ENCODE measurements at regions not wholly inside any gene's neighbourhood (a gene's known extent, or its start where the extent isn't known, plus 50 kb on each side); places are given as distances from the start of the nearest gene placed in this dataset.
"Not testable (repeated sequence)": the region's sequence is repeated elsewhere in the genome, so short reads cannot be mapped to it uniquely, and the experiment has no call there.

DNA sequence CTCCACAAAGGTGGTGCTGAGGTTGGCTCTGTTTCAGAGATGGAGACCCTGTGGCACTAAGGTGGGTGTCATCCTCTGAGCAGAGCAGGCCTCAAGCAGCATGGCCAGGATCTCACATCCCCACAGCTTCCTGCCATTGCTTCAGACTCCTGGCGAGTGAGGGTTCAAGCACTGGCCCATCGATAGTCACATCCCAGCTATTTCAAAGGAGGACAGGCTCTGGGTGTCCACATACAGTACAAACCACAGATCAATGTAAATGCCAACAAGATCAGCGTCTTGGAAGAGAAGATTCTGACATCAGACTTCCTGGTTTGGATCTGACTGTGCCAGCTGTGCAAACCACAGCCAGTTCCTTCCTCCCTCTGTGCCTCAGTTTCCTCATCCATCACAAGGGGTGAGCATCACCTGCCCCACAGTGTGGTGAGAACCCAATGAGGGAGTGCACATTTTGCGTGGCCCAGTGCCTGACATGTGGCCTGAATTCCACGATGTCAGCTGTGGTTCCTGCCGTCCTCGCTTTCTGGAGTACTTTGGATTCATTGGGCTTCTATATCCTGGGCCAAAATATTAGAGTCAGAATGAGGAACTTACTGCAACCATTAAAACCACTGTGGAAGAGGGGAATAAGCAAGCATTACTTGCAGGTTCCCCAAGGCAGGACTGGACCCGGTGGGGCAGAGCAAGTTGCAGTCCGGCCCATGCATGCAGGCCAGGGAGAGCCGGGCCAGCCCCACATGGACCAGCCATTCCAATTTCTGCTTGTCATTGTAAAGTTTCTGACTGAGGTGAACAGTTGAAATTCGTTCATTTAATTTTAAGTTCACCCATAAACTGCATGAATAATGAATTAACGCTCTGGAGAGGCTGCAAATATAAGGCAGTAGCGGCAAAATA, 236.0 kb downstream of the TTLL2 start:
- ChIA-PET POLR2A (interaction anchor here (0.5 kb wide), 1 partner anchor 12 kb away, joined by 8 read pairs; no protein-coding TSS in a partner anchor), CTCF (no interaction called here)
- intact Hi-C loops (cut with micrococcal nuclease), result no loop called here
- H3K9me3 Mint-ChIP-seq, result peaks cover 6% of the 10 kb centered on the region
- ATAC-seq (ENCODE audit: low read depth) (no peak), DNase-seq (no peak)
- no peaks in the 10 kb centered on the region for H3K36me3 Mint-ChIP-seq (ENCODE audit: low read depth)
- no peak overlapping the region for H3K27ac Mint-ChIP-seq
- H3K27me3 Mint-ChIP-seq, result peaks cover 2% of the 10 kb centered on the region
- H3K4me1 Mint-ChIP-seq, result no peaks in the 10 kb centered on the region
- H3K4me3 Mint-ChIP-seq, result no peak overlapping the region
- TF ChIP-seq, protein P1, sequence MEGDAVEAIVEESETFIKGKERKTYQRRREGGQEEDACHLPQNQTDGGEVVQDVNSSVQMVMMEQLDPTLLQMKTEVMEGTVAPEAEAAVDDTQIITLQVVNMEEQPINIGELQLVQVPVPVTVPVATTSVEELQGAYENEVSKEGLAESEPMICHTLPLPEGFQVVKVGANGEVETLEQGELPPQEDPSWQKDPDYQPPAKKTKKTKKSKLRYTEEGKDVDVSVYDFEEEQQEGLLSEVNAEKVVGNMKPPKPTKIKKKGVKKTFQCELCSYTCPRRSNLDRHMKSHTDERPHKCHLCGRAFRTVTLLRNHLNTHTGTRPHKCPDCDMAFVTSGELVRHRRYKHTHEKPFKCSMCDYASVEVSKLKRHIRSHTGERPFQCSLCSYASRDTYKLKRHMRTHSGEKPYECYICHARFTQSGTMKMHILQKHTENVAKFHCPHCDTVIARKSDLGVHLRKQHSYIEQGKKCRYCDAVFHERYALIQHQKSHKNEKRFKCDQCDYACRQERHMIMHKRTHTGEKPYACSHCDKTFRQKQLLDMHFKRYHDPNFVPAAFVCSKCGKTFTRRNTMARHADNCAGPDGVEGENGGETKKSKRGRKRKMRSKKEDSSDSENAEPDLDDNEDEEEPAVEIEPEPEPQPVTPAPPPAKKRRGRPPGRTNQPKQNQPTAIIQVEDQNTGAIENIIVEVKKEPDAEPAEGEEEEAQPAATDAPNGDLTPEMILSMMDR (IDR thresholded peaks at IDR 0.05), result no peak

DNA sequence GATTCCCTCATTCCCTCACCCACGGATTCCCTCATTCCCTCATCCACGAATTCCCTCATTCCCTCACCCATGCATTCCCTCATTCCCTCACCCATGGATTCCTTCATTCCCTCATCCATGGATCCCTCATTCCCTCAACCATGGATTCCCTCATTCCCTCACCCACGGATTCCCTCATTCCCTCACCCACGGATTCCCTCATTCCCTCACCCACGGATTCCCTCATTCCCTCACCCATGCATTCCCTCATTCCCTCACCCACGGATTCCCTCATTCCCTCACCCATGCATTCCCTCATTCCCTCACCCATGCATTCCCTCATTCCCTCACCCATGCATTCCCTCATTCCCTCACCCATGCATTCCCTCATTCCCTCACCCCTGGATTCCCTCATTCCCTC, 238.0 kb downstream of the TTLL2 start:
- ATAC-seq (ENCODE audit: low read depth); H3K36me3 Mint-ChIP-seq (ENCODE audit: low read depth); H3K27me3 Mint-ChIP-seq; POLR2A ChIA-PET; CTCF ChIA-PET; H3K27ac Mint-ChIP-seq; DNase-seq; H3K9me3 Mint-ChIP-seq; intact Hi-C loops (cut with micrococcal nuclease); H3K4me1 Mint-ChIP-seq; H3K4me3 Mint-ChIP-seq: not testable (repeated sequence)

DNA sequence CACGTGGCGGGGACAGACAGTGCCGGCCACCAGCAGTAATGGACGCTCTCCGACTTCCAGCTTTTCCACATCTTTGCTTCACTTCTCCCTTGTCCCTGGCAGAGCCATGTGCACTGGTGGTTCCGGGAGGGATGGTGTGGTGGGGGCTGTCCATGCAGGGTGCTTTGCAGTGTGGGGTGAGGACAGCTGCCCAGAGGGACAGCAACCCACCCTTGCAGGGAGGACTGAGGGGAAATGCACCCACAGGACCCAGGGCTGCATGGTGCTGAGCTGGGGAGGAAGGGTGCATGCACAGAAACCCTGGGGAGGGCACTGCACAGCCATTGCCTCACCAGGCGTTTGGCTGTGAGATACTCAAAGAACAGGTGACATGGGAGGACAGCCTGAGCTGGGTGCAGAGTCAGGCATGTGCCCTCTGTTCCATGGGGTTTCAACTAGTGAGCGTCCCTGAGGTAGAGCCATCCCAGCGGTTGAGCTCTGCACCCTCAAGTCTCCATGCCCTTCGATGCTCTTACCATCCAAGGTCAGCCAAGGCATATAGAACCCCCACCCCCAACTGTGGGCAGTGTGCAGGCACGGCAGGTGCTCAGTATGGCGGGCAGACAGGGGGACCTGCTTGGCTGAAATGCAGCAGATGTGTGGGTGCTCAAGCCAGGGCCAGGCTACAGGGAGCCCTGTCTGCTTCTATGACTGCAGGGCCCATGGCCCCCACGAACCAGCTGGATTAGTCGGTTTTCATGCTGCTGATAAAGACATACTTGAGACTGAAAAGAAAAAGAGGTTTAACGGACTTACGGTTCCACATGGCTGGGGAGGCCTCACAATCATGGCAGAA, 239.7 kb downstream of the TTLL2 start:
- no peak overlapping the region for H3K4me3 Mint-ChIP-seq
- H3K4me1 Mint-ChIP-seq, result no peaks in the 10 kb centered on the region
- H3K9me3 Mint-ChIP-seq, result no peaks in the 10 kb centered on the region
- no peak for ATAC-seq (ENCODE audit: low read depth)
- ChIA-PET CTCF (no interaction called here), POLR2A (interaction anchor here (0.5 kb wide), 1 partner anchor 252 kb away, joined by 3 read pairs; no protein-coding TSS in a partner anchor)
- DNase-seq, result no peak
- H3K36me3 Mint-ChIP-seq (ENCODE audit: low read depth), result no peaks in the 10 kb centered on the region
- TF ChIP-seq, protein P1 (IDR thresholded peaks at IDR 0.05), result no peak
- intact Hi-C loops (cut with micrococcal nuclease), result no loop called here
- H3K27ac Mint-ChIP-seq, result no peak overlapping the region
- H3K27me3 Mint-ChIP-seq, result peaks cover 2% of the 10 kb centered on the region

DNA sequence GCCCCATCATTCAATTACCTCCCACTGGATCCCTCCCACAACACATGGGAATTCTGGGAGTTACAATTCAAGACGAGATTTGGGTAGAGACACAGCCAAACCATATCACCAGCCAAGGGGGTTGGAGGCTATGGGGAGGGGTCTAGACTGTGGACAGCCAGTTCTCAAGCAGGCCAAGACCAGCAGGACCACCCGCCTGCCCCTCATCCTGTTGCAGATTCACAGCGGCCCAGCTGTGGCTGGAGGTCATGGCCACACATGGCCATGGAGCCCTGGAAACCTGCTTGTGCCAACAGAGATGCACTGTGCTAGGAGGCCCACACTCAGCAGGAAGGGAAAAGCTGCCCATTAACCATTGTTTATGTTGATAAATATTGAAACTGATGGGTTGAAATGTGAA, 240.5 kb downstream of the TTLL2 start:
- TF ChIP-seq, protein P1 (IDR thresholded peaks at IDR 0.05), result no peak
- intact Hi-C loops (cut with micrococcal nuclease), result no loop called here
- ATAC-seq (ENCODE audit: low read depth), result no peak
- no peaks in the 10 kb centered on the region for H3K36me3 Mint-ChIP-seq (ENCODE audit: low read depth)
- no peaks in the 10 kb centered on the region for H3K27me3 Mint-ChIP-seq
- POLR2A ChIA-PET, result no interaction called here
- H3K4me1 Mint-ChIP-seq, result no peaks in the 10 kb centered on the region
- H3K4me3 Mint-ChIP-seq, result no peak overlapping the region
- CTCF ChIA-PET, result no interaction called here
- no peak overlapping the region for H3K27ac Mint-ChIP-seq
- DNase-seq, result no peak
- no peaks in the 10 kb centered on the region for H3K9me3 Mint-ChIP-seq

DNA sequence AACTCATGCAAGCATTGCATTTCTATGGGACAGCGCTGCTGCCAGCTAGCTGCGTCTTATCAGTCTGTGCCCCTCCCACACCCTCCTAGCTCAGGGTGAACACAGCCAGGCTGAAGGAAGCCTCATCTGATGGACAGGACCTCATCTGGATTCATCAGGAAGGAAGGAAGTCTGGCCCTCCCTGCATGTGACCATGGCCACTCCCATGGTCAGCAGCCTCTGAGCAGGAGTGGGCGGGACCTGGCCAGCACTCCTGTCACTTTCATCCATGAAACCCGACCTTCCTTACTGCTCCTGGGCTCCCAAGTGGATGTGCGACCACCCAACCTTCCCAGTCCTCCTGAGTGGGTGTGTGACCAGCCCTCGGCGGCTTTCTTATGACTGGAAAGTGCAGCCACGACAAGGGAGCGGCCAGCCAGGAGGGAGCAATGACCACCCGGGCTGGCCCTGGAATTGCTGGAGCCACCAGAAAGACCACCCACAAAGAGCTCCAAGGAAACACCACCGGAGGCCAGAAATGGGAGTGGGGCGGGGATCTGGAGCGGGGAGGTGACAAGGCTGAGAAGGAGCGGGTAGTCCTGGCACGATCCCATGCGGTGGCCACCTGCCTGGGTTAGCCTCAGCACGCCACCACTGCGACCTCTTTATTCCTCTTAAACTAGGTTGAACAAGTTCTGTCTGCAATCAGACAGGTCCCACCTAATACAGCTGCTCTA, 241.2 kb downstream of the TTLL2 start:
- Mint-ChIP-seq H3K27ac (no peak overlapping the region), H3K4me1 (no peaks in the 10 kb centered on the region), H3K36me3 (ENCODE audit: low read depth) (no peaks in the 10 kb centered on the region), H3K9me3 (no peaks in the 10 kb centered on the region), H3K4me3 (no peak overlapping the region), H3K27me3 (no peaks in the 10 kb centered on the region)
- intact Hi-C loops (cut with micrococcal nuclease), result no loop called here
- no peak for DNase-seq
- ChIA-PET CTCF (no interaction called here), POLR2A (no interaction called here)
- TF ChIP-seq, protein P1 (IDR thresholded peaks at IDR 0.05), result no peak
- ATAC-seq (ENCODE audit: low read depth), result no peak

Data from activated B cell treated with CpG ODN at 0.5 μM for 24 hours (primary cell).